ENCODE measurements at regions not wholly inside any gene's neighbourhood (a gene's known extent, or its start where the extent isn't known, plus 50 kb on each side); places are given as distances from the start of the nearest gene placed in this dataset.

DNA sequence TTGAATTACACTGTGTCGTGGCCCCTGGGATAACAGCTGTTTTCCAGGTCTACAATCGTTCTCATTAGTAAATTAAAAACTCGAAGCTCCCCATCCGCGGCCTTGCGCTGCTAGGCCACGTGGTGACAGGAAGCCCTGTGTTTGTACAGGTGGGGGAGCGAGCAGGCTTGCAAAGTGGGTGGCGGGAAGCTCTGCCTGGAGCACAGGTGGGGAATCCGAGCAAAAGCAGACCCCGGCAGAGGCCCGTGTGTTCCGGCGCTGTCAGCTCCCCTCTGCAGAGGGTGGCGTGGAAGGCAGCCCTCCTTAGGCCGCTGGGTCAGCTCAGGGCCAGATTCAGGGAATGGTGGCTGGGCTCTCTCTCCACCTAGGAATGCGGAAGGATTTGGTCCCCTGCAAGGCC, 59.5 kb upstream of the ERCC6L2 start:
- Mint-ChIP-seq H3K4me1 (ENCODE audit: low read depth) (no peaks in the 10 kb centered on the region), H3K36me3 (ENCODE audit: low read depth) (peaks cover 12% of the 10 kb centered on the region), H3K9me3 (no peaks in the 10 kb centered on the region), H3K27ac (no peak overlapping the region), H3K4me3 (no peak overlapping the region), H3K27me3 (no peaks in the 10 kb centered on the region)
- no peaks in the 10 kb centered on the region for H3K27me3 ChIP-seq (ENCODE audit: control insufficient read depth in 1 of 2, insufficient read depth in 2 of 2, low read length in 2 of 2)
- no peak overlapping the region for H3K27ac ChIP-seq (ENCODE audit: low read depth in 1 of 2, low read length in 2 of 2)
- ChIA-PET CTCF (no interaction called here), POLR2A (no interaction called here)
- no peaks in the 10 kb centered on the region for H3K9me3 ChIP-seq (ENCODE audit: control insufficient read depth in 1 of 2, insufficient read depth in 1 of 2, low read length in 2 of 2)
- no peak for ATAC-seq (ENCODE audit: poor library complexity)
- H3K4me1 ChIP-seq (ENCODE audit: insufficient read depth, low read length): no peaks in the 10 kb centered on the region
- intact Hi-C loops (cut with DNase I, micrococcal nuclease): loop anchor here in 1 of 2 experiments (10.0 kb wide), 1 partner anchor 249 kb away; no protein-coding TSS in a partner anchor
- no peaks in the 10 kb centered on the region for H3K36me3 ChIP-seq (ENCODE audit: insufficient read depth, low read length)
- TF ChIP-seq, protein P1, sequence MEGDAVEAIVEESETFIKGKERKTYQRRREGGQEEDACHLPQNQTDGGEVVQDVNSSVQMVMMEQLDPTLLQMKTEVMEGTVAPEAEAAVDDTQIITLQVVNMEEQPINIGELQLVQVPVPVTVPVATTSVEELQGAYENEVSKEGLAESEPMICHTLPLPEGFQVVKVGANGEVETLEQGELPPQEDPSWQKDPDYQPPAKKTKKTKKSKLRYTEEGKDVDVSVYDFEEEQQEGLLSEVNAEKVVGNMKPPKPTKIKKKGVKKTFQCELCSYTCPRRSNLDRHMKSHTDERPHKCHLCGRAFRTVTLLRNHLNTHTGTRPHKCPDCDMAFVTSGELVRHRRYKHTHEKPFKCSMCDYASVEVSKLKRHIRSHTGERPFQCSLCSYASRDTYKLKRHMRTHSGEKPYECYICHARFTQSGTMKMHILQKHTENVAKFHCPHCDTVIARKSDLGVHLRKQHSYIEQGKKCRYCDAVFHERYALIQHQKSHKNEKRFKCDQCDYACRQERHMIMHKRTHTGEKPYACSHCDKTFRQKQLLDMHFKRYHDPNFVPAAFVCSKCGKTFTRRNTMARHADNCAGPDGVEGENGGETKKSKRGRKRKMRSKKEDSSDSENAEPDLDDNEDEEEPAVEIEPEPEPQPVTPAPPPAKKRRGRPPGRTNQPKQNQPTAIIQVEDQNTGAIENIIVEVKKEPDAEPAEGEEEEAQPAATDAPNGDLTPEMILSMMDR (IDR thresholded peaks at IDR 0.05): no peak
- no peak overlapping the region for H3K4me3 ChIP-seq (ENCODE audit: low read length)
- DNase-seq: no peak

DNA sequence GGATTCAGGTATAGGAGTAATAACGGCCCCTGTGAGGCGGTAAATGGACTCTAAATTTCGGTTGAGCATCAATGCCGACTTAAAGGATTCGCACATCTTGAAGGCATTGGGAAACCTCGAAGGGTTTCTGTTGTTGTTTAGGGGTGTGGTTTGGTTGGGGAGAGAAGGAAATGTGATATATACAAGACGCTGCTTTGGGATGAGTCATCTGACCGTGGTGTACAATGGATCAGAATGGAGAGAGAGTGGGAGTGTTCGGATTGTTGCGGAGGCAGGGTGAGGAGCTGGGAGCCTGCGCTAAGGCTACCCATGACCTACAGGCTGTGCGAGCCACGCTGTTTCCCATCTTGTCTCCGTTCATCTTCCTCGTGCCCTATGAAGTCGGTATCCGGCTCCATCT, 60.4 kb upstream of the ERCC6L2 start:
- H3K27me3 ChIP-seq (ENCODE audit: control insufficient read depth in 1 of 2, insufficient read depth in 2 of 2, low read length in 2 of 2): no peaks in the 10 kb centered on the region
- Mint-ChIP-seq H3K9me3 (no peaks in the 10 kb centered on the region), H3K36me3 (ENCODE audit: low read depth) (peaks cover 12% of the 10 kb centered on the region), H3K4me3 (no peak overlapping the region), H3K27ac (no peak overlapping the region), H3K4me1 (ENCODE audit: low read depth) (no peaks in the 10 kb centered on the region), H3K27me3 (no peaks in the 10 kb centered on the region)
- ChIA-PET CTCF (no interaction called here), POLR2A (no interaction called here)
- DNase-seq: no peak
- no peak overlapping the region for H3K4me3 ChIP-seq (ENCODE audit: low read length)
- no peaks in the 10 kb centered on the region for H3K36me3 ChIP-seq (ENCODE audit: insufficient read depth, low read length)
- no peak for ATAC-seq (ENCODE audit: poor library complexity)
- H3K9me3 ChIP-seq (ENCODE audit: control insufficient read depth in 1 of 2, insufficient read depth in 1 of 2, low read length in 2 of 2): no peaks in the 10 kb centered on the region
- intact Hi-C loops (cut with DNase I, micrococcal nuclease): loop anchor here in 1 of 2 experiments (10.0 kb wide), 1 partner anchor 250 kb away; no protein-coding TSS in a partner anchor
- no peak overlapping the region for H3K27ac ChIP-seq (ENCODE audit: low read depth in 1 of 2, low read length in 2 of 2)
- no peaks in the 10 kb centered on the region for H3K4me1 ChIP-seq (ENCODE audit: insufficient read depth, low read length)
- TF ChIP-seq, protein P1 (IDR thresholded peaks at IDR 0.05): no peak

DNA sequence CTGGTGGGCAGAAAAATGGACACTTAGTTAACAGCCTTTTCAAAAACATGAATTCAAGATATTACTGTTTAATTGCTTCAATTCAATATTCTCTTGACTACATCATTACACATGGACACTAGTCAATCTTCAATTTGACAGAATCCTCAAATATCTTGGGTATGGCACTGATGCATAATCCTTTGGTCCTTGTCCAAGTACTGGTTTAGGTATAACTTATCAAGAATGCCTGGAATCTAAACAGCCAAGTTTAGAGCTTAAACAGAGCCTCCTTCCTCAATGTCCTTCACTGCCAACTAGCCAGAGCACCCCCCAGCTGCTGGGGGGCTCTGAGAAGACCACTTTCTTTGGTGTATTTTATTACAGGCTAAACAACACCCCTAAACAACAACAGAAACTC, 61.6 kb upstream of the ERCC6L2 start:
- H3K4me1 Mint-ChIP-seq (ENCODE audit: low read depth): peaks cover 8% of the 10 kb centered on the region
- intact Hi-C loops (cut with DNase I, micrococcal nuclease): loop anchor here in 1 of 2 experiments (10.0 kb wide), 1 partner anchor 251 kb away; no protein-coding TSS in a partner anchor
- ATAC-seq (ENCODE audit: poor library complexity): no peak

More for the DNA sequence above, 61.6 kb upstream of the ERCC6L2 start:
- CTCF ChIA-PET: interaction anchor here (0.7 kb wide), 1 partner anchor 9 kb away, joined by 3 read pairs; no protein-coding TSS in a partner anchor
- POLR2A ChIA-PET: no interaction called here
- Histone ChIP-seq H3K36me3 (ENCODE audit: insufficient read depth, low read length) (no peaks in the 10 kb centered on the region), H3K9me3 (ENCODE audit: control insufficient read depth in 1 of 2, insufficient read depth in 1 of 2, low read length in 2 of 2) (no peaks in the 10 kb centered on the region), H3K4me1 (ENCODE audit: insufficient read depth, low read length) (no peaks in the 10 kb centered on the region), H3K4me3 (ENCODE audit: low read length) (no peak overlapping the region), H3K27ac (ENCODE audit: low read depth in 1 of 2, low read length in 2 of 2) (no peak overlapping the region), H3K27me3 (ENCODE audit: control insufficient read depth in 1 of 2, insufficient read depth in 2 of 2, low read length in 2 of 2) (no peaks in the 10 kb centered on the region)
- no peak overlapping the region for H3K4me3 Mint-ChIP-seq
- H3K27me3 Mint-ChIP-seq: no peaks in the 10 kb centered on the region
- H3K27ac Mint-ChIP-seq: no peak overlapping the region
- no peak for DNase-seq
- H3K36me3 Mint-ChIP-seq (ENCODE audit: low read depth): peaks cover 12% of the 10 kb centered on the region
- H3K9me3 Mint-ChIP-seq: no peaks in the 10 kb centered on the region
- TF ChIP-seq, protein P1 (IDR thresholded peaks at IDR 0.05): no peak
